RWPE2 (cell line): ENCODE measurements at regions not wholly inside any gene's neighbourhood (a gene's known extent, or its start where the extent isn't known, plus 50 kb on each side); places are given as distances from the start of the nearest gene placed in this dataset.

Source experiments
- ATAC-seq: fragments of 200-7000 bp; cut with Tn5 transposase; 3 replicates; pipeline ENCODE4 v1.9.1; 2021; ENCODE audit warnings: low read depth
- DNase-seq: peaks from one replicate; pipeline ENCODE4 v3.0.0-alpha.2; 2020; ENCODE audit warnings: low spot score
- H3K27ac ChIP-seq: fragments of 450-650 bp; 2 replicates; pipeline ENCODE4 v1.5.1; 2017; ENCODE audit warnings: mild to moderate bottlenecking; ENCODE audit not compliant: poor library complexity, severe bottlenecking
- H3K27me3 ChIP-seq: fragments of 250-450 bp; sonication (Bioruptor Pico); 2 replicates; pipeline ENCODE4 v1.5.1; 2021; ENCODE audit warnings: mild to moderate bottlenecking, moderate library complexity; ENCODE audit not compliant: insufficient read depth, poor library complexity, severe bottlenecking
- H3K36me3 ChIP-seq: fragments of 250-450 bp; sonication (Bioruptor Pico); 2 replicates; pipeline ENCODE4 v1.5.1; 2020; ENCODE audit warnings: low read depth, mild to moderate bottlenecking, moderate library complexity
- H3K4me1 ChIP-seq: fragments of 250-450 bp; sonication (Bioruptor Pico); 2 replicates; pipeline ENCODE4 v1.5.1; 2021; ENCODE audit warnings: mild to moderate bottlenecking, moderate library complexity; ENCODE audit not compliant: insufficient read depth, poor library complexity, severe bottlenecking
- H3K4me3 ChIP-seq: fragments of 250-450 bp; sonication (Bioruptor Pico); 2 replicates; pipeline ENCODE4 v1.5.1; 2021; ENCODE audit warnings: mild to moderate bottlenecking, moderate library complexity; ENCODE audit not compliant: severe bottlenecking
- H3K9me3 ChIP-seq: fragments of 250-450 bp; sonication (Bioruptor Pico); 2 replicates; pipeline ENCODE4 v1.5.1; 2021; ENCODE audit warnings: mild to moderate bottlenecking, moderate library complexity; ENCODE audit not compliant: severe bottlenecking
- CTCF ChIP-seq: fragments of 450-650 bp; IDR thresholded peaks from one replicate; pipeline ENCODE4 v1.5.1; 2017; ENCODE audit warnings: mild to moderate bottlenecking, moderate library complexity; ENCODE audit not compliant: poor library complexity, severe bottlenecking

- no peak for TF ChIP-seq CTCF
- DNase-seq: no peak
- Histone ChIP-seq H3K9me3 (no peaks in the 10 kb centered on the region), H3K27ac (no peak overlapping the region), H3K4me3 (no peak overlapping the region), H3K27me3 (no peaks in the 10 kb centered on the region), H3K4me1 (peaks cover 27% of the 10 kb centered on the region), H3K36me3 (no peaks in the 10 kb centered on the region)
- ATAC-seq: no peak
These were observed 476.6 kb upstream of the MARCKS start for GRCh38 chr6:113380591-113380990.

GRCh38 chr6:113381232-113381631 lies 475.9 kb upstream of the MARCKS start:
- no peak overlapping the region for H3K27ac ChIP-seq
- ATAC-seq: no peak
- no peak for TF ChIP-seq CTCF
- no peak overlapping the region for H3K4me3 ChIP-seq
- no peak for DNase-seq
- no peaks in the 10 kb centered on the region for H3K27me3 ChIP-seq
- H3K36me3 ChIP-seq: no peaks in the 10 kb centered on the region
- no peaks in the 10 kb centered on the region for H3K9me3 ChIP-seq
- H3K4me1 ChIP-seq: peaks cover 24% of the 10 kb centered on the region

- no peaks in the 10 kb centered on the region for H3K9me3 ChIP-seq
- DNase-seq (no peak), ATAC-seq (peak; percentile 64; the same call in 1 of the 3 replicates)
- H3K27ac ChIP-seq: no peak overlapping the region
- H3K36me3 ChIP-seq: no peaks in the 10 kb centered on the region
- no peak overlapping the region for H3K4me3 ChIP-seq
- H3K4me1 ChIP-seq: peaks cover 17% of the 10 kb centered on the region
- no peaks in the 10 kb centered on the region for H3K27me3 ChIP-seq
- TF ChIP-seq CTCF: no peak
These were observed 475.2 kb upstream of the MARCKS start for GRCh38 chr6:113381959-113382358.

GRCh38 chr6:113383701-113384100 lies 473.4 kb upstream of the MARCKS start:
- H3K27me3 ChIP-seq: no peaks in the 10 kb centered on the region
- no peak for DNase-seq
- no peak for TF ChIP-seq CTCF

DNA sequence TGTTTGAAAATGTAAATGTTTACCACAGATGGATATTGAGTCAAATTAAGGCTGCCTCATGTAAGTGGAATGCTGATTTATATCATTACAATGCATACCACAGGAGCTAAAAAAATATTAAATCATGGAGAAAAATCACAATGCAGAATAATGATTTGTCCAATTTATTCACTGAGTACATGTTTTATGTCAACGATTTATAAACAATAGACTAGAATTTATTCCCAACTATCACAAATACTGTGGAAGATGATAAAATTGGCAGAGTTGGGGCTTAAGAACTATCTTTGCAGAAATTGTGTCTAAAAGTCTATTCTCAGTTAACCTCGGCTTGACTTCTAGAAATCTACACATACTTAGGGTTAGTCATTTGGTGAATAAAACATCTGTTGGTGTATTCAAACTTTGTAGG lies 472.1 kb upstream of the MARCKS start:
- ATAC-seq: peak; percentile 63; the same call in 2 of the 3 replicates
- H3K36me3 ChIP-seq: no peaks in the 10 kb centered on the region
- H3K9me3 ChIP-seq: no peaks in the 10 kb centered on the region
- H3K4me3 ChIP-seq: no peak overlapping the region
- H3K27me3 ChIP-seq: no peaks in the 10 kb centered on the region
- DNase-seq: no peak
- no peak for TF ChIP-seq CTCF
- H3K4me1 ChIP-seq: peaks cover 9% of the 10 kb centered on the region
- peak overlapping the region; percentile 33 for H3K27ac ChIP-seq

More at GRCh38 chr6:113383701-113384100, 473.4 kb upstream of the MARCKS start:
- H3K9me3 ChIP-seq: no peaks in the 10 kb centered on the region
- no peak overlapping the region for H3K4me3 ChIP-seq
- H3K36me3 ChIP-seq: no peaks in the 10 kb centered on the region
- no peak for ATAC-seq
- H3K27ac ChIP-seq: no peak overlapping the region
- peaks cover 16% of the 10 kb centered on the region for H3K4me1 ChIP-seq
